ENCODE measurements at regions not wholly inside any gene's neighbourhood (a gene's known extent, or its start where the extent isn't known, plus 50 kb on each side); places are given as distances from the start of the nearest gene placed in this dataset.

- TF ChIP-seq, protein P1, sequence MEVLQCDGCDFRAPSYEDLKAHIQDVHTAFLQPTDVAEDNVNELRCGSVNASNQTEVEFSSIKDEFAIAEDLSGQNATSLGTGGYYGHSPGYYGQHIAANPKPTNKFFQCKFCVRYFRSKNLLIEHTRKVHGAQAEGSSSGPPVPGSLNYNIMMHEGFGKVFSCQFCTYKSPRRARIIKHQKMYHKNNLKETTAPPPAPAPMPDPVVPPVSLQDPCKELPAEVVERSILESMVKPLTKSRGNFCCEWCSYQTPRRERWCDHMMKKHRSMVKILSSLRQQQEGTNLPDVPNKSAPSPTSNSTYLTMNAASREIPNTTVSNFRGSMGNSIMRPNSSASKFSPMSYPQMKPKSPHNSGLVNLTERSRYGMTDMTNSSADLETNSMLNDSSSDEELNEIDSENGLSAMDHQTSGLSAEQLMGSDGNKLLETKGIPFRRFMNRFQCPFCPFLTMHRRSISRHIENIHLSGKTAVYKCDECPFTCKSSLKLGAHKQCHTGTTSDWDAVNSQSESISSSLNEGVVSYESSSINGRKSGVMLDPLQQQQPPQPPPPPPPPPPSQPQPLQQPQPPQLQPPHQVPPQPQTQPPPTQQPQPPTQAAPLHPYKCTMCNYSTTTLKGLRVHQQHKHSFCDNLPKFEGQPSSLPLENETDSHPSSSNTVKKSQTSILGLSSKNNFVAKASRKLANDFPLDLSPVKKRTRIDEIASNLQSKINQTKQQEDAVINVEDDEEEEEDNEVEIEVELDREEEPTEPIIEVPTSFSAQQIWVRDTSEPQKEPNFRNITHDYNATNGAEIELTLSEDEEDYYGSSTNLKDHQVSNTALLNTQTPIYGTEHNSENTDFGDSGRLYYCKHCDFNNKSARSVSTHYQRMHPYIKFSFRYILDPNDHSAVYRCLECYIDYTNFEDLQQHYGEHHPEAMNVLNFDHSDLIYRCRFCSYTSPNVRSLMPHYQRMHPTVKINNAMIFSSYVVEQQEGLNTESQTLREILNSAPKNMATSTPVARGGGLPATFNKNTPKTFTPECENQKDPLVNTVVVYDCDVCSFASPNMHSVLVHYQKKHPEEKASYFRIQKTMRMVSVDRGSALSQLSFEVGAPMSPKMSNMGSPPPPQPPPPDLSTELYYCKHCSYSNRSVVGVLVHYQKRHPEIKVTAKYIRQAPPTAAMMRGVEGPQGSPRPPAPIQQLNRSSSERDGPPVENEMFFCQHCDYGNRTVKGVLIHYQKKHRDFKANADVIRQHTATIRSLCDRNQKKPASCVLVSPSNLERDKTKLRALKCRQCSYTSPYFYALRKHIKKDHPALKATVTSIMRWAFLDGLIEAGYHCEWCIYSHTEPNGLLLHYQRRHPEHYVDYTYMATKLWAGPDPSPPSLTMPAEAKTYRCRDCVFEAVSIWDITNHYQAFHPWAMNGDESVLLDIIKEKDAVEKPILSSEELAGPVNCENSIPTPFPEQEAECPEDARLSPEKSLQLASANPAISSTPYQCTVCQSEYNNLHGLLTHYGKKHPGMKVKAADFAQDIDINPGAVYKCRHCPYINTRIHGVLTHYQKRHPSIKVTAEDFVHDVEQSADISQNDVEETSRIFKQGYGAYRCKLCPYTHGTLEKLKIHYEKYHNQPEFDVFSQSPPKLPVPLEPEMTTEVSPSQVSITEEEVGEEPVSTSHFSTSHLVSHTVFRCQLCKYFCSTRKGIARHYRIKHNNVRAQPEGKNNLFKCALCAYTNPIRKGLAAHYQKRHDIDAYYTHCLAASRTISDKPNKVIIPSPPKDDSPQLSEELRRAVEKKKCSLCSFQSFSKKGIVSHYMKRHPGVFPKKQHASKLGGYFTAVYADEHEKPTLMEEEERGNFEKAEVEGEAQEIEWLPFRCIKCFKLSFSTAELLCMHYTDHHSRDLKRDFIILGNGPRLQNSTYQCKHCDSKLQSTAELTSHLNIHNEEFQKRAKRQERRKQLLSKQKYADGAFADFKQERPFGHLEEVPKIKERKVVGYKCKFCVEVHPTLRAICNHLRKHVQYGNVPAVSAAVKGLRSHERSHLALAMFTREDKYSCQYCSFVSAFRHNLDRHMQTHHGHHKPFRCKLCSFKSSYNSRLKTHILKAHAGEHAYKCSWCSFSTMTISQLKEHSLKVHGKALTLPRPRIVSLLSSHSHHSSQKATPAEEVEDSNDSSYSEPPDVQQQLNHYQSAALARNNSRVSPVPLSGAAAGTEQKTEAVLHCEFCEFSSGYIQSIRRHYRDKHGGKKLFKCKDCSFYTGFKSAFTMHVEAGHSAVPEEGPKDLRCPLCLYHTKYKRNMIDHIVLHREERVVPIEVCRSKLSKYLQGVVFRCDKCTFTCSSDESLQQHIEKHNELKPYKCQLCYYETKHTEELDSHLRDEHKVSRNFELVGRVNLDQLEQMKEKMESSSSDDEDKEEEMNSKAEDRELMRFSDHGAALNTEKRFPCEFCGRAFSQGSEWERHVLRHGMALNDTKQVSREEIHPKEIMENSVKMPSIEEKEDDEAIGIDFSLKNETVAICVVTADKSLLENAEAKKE (CRISPR knock-in tag; IDR thresholded peaks at IDR 0.05) = no peak
These were observed 1242.1 kb downstream of the PLA2G4A start (continued) for GRCh38 chr1:188070848-188071247.

DNA sequence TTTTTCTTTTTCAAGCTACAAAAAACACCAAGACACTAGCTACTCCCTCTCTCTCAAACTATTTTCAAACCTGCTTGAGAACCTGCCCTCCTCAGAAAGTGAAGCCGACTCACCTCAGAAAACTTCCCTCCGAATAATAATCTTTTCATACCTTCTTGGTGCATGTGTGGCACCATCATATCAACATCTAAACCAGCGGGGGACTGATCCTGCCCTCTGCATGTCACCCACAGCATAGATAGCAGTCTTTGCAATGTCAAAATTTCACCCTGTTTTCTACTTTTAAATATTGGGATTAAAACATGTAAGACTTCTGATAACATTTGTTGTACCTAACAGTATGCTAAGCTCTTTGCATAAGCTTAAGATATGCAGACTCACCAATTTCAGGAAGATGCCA is 1260.3 kb downstream of the PLA2G4A start:
- Mint-ChIP-seq H3K4me3 (no peak overlapping the region), H3K4me1 (peaks cover 25% of the 10 kb centered on the region), H3K36me3 (ENCODE audit: low read depth) (peaks cover 7% of the 10 kb centered on the region; the same call in 1 of the 3 replicates), H3K27me3 (ENCODE audit: insufficient read depth, low read depth, poor library complexity) (no peaks in the 10 kb centered on the region), H3K27ac (no peak overlapping the region), H3K9me3 (peaks cover 13% of the 10 kb centered on the region; the same call in 2 of the 3 replicates)
- H3K9me2 ChIP-seq (ENCODE audit: insufficient read depth) = no peaks in the 10 kb centered on the region; the same call in 1 of the 2 replicates
- peaks cover 34% of the 10 kb centered on the region for H3K4me1 ChIP-seq (ENCODE audit: insufficient read depth)
- no peaks in the 10 kb centered on the region for H3K36me3 ChIP-seq (ENCODE audit: insufficient read depth)
- DNase-seq (ENCODE audit: low spot score) (no peak), ATAC-seq (peak; percentile 29)
- H3K4me3 ChIP-seq = no peak overlapping the region
- peak overlapping the region; percentile 15; the same call in 1 of the 2 replicates for H3K4me2 ChIP-seq
- no peaks in the 10 kb centered on the region for H3K79me2 ChIP-seq (replicated peaks; ENCODE audit: insufficient read depth)
- TF ChIP-seq ZNF114 (CRISPR knock-in tag; IDR thresholded peaks at IDR 0.05) = no peak
- TF ChIP-seq EZH2phosphoT487 (IDR thresholded peaks at IDR 0.05; ENCODE audit: unreplicated experiment) = no peak
- TF ChIP-seq, protein P2, sequence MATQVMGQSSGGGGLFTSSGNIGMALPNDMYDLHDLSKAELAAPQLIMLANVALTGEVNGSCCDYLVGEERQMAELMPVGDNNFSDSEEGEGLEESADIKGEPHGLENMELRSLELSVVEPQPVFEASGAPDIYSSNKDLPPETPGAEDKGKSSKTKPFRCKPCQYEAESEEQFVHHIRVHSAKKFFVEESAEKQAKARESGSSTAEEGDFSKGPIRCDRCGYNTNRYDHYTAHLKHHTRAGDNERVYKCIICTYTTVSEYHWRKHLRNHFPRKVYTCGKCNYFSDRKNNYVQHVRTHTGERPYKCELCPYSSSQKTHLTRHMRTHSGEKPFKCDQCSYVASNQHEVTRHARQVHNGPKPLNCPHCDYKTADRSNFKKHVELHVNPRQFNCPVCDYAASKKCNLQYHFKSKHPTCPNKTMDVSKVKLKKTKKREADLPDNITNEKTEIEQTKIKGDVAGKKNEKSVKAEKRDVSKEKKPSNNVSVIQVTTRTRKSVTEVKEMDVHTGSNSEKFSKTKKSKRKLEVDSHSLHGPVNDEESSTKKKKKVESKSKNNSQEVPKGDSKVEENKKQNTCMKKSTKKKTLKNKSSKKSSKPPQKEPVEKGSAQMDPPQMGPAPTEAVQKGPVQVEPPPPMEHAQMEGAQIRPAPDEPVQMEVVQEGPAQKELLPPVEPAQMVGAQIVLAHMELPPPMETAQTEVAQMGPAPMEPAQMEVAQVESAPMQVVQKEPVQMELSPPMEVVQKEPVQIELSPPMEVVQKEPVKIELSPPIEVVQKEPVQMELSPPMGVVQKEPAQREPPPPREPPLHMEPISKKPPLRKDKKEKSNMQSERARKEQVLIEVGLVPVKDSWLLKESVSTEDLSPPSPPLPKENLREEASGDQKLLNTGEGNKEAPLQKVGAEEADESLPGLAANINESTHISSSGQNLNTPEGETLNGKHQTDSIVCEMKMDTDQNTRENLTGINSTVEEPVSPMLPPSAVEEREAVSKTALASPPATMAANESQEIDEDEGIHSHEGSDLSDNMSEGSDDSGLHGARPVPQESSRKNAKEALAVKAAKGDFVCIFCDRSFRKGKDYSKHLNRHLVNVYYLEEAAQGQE (IDR thresholded peaks at IDR 0.05; ENCODE audit: unreplicated experiment) = no peak
- TF ChIP-seq, protein P1 (CRISPR knock-in tag; IDR thresholded peaks at IDR 0.05) = no peak
- TF ChIP-seq NANOG (IDR thresholded peaks at IDR 0.05; ENCODE audit: borderline replicate concordance) = no peak
- no peak for TF ChIP-seq JUNB (IDR thresholded peaks at IDR 0.05; ENCODE audit: unreplicated experiment)
- peak overlapping the region; percentile 12; the same call in 1 of the 2 replicates for H3K27ac ChIP-seq (ENCODE audit: low read depth)
- H3K27me3 ChIP-seq (ENCODE audit: insufficient read depth) = no peaks in the 10 kb centered on the region
- no peaks in the 10 kb centered on the region for H4K20me1 ChIP-seq (replicated peaks; ENCODE audit: insufficient read depth)
- H2AFZ ChIP-seq = no peak overlapping the region
- no peaks in the 10 kb centered on the region for H3F3A ChIP-seq (replicated peaks; ENCODE audit: low read depth)

All from GM23338 (cell line).